ENCODE measurements at regions not wholly inside any gene's neighbourhood (a gene's known extent, or its start where the extent isn't known, plus 50 kb on each side); places are given as distances from the start of the nearest gene placed in this dataset.

- TF ChIP-seq POLR2A (IDR thresholded peaks at IDR 0.05; ENCODE audit: low read length) (no peak), GATA1 (IDR thresholded peaks at IDR 0.05; ENCODE audit: low read depth, low read length) (no peak)
These were observed 122.8 kb upstream of the DST start for GRCh38 chr6:56765494-56765893.

Measured in erythroblast (primary cell).